Gastroesophageal sphincter (tissue), 4 donors: ENCODE measurements at regions not wholly inside any gene's neighbourhood (a gene's known extent, or its start where the extent isn't known, plus 50 kb on each side); places are given as distances from the start of the nearest gene placed in this dataset.

Source experiments
- ATAC-seq: fragments of 150-250 bp; one replicate; pipeline ENCODE4 v1.9.1; 2016; ENCODE audit warnings: mild to moderate bottlenecking, moderate library complexity
- H3K27ac ChIP-seq, 4 donors: fragments of 200-600 bp; sonication (generic) in 3 of 4; 1 replicate in 3 of 4; 2 replicates in 1 of 4; pipeline ENCODE4 v1.5.1; 2016 to 2019
- H3K27me3 ChIP-seq: fragments of 200-600 bp; sonication (generic); one replicate; pipeline ENCODE4 v1.5.1; 2019
- H3K36me3 ChIP-seq, 2 donors: fragments of 200-600 bp; sonication (generic); one replicate each; pipeline ENCODE4 v1.5.1; 2019; ENCODE audit warnings: control low read depth in 1 of 2
- H3K4me1 ChIP-seq, 3 donors: fragments of 200-600 bp; sonication (generic); 1 replicate in 2 of 3; 2 replicates in 1 of 3; pipeline ENCODE4 v1.5.1; 2016 to 2019; ENCODE audit warnings: control low read depth in 2 of 3
- H3K4me3 ChIP-seq, 2 donors: fragments of 200-600 bp; sonication (generic); one replicate each; pipeline ENCODE4 v1.5.1; 2019; ENCODE audit warnings: mild to moderate bottlenecking in 1 of 2, moderate library complexity in 1 of 2
- H3K9me3 ChIP-seq, 3 donors: fragments of 200-600 bp; sonication (generic); one replicate each; pipeline ENCODE4 v1.5.1; 2017 to 2019; ENCODE audit warnings: control low read depth in 2 of 3
- EP300 ChIP-seq: sonication (generic); formaldehyde crosslinking; IDR thresholded peaks from one replicate; pipeline ENCODE4 v1.6.1; 2017; ENCODE audit warnings: antibody characterized with exemption, mild to moderate bottlenecking
- POLR2A ChIP-seq, 2 donors: fragments of 450-650 bp; IDR thresholded peaks; one replicate each; pipeline ENCODE4 v1.6.1; 2017; ENCODE audit warnings: antibody characterized with exemption in 2 of 2, mild to moderate bottlenecking in 2 of 2, moderate library complexity in 1 of 2
- POLR2AphosphoS5 ChIP-seq: sonication (generic); formaldehyde crosslinking; IDR thresholded peaks from one replicate; pipeline ENCODE4 v1.6.1; 2017; ENCODE audit warnings: antibody characterized with exemption
- WGBS, 2 donors: methylation state at CpG; one replicate each; pipeline ENCODE4 v1.1.5; 2018; ENCODE audit warnings: low coverage in 1 of 2; 5-methylcytosine and 5-hydroxymethylcytosine counted together
- TF ChIP-seq, protein P1 (sequence below), 4 experiments: fragments of 200-600 bp in 2 of 4; fragments of 450-650 bp in 2 of 4; sonication (generic) in 1 of 4; IDR thresholded peaks; one replicate each; pipeline ENCODE4 v1.5.1; 2017 to 2019; ENCODE audit warnings: antibody characterized with exemption in 4 of 4, mild to moderate bottlenecking in 2 of 4, moderate library complexity in 2 of 4

- no peaks in the 10 kb centered on the region for H3K9me3 ChIP-seq
- TF ChIP-seq POLR2AphosphoS5 (no peak), POLR2A (IDR thresholded peaks at IDR 0.05) (no peak), EP300 (no peak)
- TF ChIP-seq, protein P1, sequence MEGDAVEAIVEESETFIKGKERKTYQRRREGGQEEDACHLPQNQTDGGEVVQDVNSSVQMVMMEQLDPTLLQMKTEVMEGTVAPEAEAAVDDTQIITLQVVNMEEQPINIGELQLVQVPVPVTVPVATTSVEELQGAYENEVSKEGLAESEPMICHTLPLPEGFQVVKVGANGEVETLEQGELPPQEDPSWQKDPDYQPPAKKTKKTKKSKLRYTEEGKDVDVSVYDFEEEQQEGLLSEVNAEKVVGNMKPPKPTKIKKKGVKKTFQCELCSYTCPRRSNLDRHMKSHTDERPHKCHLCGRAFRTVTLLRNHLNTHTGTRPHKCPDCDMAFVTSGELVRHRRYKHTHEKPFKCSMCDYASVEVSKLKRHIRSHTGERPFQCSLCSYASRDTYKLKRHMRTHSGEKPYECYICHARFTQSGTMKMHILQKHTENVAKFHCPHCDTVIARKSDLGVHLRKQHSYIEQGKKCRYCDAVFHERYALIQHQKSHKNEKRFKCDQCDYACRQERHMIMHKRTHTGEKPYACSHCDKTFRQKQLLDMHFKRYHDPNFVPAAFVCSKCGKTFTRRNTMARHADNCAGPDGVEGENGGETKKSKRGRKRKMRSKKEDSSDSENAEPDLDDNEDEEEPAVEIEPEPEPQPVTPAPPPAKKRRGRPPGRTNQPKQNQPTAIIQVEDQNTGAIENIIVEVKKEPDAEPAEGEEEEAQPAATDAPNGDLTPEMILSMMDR (IDR thresholded peaks at IDR 0.05) = no peak
- ATAC-seq = no peak
- no peaks in the 10 kb centered on the region for H3K27me3 ChIP-seq
- no peak overlapping the region for H3K27ac ChIP-seq
- no peaks in the 10 kb centered on the region for H3K4me1 ChIP-seq
- no peak overlapping the region for H3K4me3 ChIP-seq
- WGBS, 2 donors = 69 to 75% methylated on average over 2 of the region's 2 CpGs
- H3K36me3 ChIP-seq = no peaks in the 10 kb centered on the region
Measured at GRCh38 chr12:83958997-83959396, 953.6 kb downstream of the SLC6A15 start.

GRCh38 chr12:83954956-83955601 lies 957.5 kb downstream of the SLC6A15 start:
- Histone ChIP-seq H3K9me3 (peaks cover 0 to 12% (median 0%) of the 10 kb centered on the region in 3 donors), H3K27me3 (no peaks in the 10 kb centered on the region), H3K4me1 (no peaks in the 10 kb centered on the region), H3K27ac (no peak overlapping the region), H3K36me3 (no peaks in the 10 kb centered on the region), H3K4me3 (no peak overlapping the region)
- TF ChIP-seq, protein P1 (IDR thresholded peaks at IDR 0.05) = no peak
- no peak for TF ChIP-seq POLR2A (IDR thresholded peaks at IDR 0.05)
- TF ChIP-seq POLR2AphosphoS5 = no peak
- no peak for TF ChIP-seq EP300
- ATAC-seq = no peak
- 56 to 71% methylated on average over 3 of the region's 3 CpGs for WGBS, 2 donors

- TF ChIP-seq, protein P1 (IDR thresholded peaks at IDR 0.05) = no peak
- TF ChIP-seq POLR2AphosphoS5 = no peak
- no peak for TF ChIP-seq POLR2A (IDR thresholded peaks at IDR 0.05)
- TF ChIP-seq EP300 = no peak
- H3K27me3 ChIP-seq = no peaks in the 10 kb centered on the region
- 33 to 42% methylated on average over 2 of the region's 2 CpGs for WGBS, 2 donors
- H3K36me3 ChIP-seq = no peaks in the 10 kb centered on the region
- H3K9me3 ChIP-seq = peaks cover 0 to 12% (median 0%) of the 10 kb centered on the region in 3 donors
- ATAC-seq = no peak
- H3K4me3 ChIP-seq = no peak overlapping the region
- no peaks in the 10 kb centered on the region for H3K4me1 ChIP-seq
- H3K27ac ChIP-seq = no peak overlapping the region
Measured at GRCh38 chr12:83954071-83954789, 958.4 kb downstream of the SLC6A15 start.

DNA sequence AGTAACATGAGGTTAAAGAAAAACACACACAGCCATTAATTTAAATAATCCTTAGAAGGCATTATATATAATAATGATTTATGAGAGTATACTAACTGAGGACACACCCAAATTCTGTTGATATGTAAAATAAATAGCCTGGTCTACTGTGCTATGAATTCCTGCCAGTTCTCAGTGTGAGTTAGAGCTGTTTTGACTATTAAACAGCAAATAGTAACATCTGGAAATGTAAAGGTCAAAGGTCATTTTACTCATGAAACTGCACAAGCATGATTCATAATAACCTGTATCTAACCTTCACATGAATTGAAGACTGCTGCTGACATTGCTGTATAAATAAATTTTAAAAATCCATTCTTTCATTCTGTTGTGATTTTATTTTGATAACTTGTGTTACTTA lies 966.7 kb downstream of the SLC6A15 start:
- TF ChIP-seq EP300 (no peak), POLR2AphosphoS5 (no peak), POLR2A (IDR thresholded peaks at IDR 0.05) (no peak)
- TF ChIP-seq, protein P1 (IDR thresholded peaks at IDR 0.05) = no peak
- H3K4me1 ChIP-seq = no peaks in the 10 kb centered on the region
- no peaks in the 10 kb centered on the region for H3K36me3 ChIP-seq
- H3K9me3 ChIP-seq = peaks cover 0 to 7% (median 0%) of the 10 kb centered on the region in 3 donors
- H3K27me3 ChIP-seq = no peaks in the 10 kb centered on the region
- no peak overlapping the region for H3K4me3 ChIP-seq
- no peak for ATAC-seq
- H3K27ac ChIP-seq = no peak overlapping the region

DNA sequence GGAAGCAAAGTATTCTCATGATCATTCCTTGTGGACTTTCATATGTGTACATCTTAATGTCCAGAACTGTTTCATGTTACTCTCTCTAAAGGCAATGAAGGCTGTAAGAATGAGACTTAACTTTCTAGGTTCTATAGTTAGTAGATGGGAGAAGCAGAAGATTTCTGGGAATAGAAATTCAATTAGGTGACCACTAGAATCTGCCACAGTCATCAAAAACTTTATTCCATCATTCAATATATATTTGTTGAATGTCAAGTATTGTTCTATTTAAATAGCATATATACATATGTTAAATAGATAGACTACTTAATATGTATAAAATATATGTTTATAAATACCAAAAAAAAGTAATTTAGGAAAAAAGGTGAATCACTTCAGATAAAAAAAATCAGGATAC lies 972.9 kb downstream of the SLC6A15 start:
- no peaks in the 10 kb centered on the region for H3K9me3 ChIP-seq
- no peak overlapping the region for H3K27ac ChIP-seq
- TF ChIP-seq POLR2A (IDR thresholded peaks at IDR 0.05) = no peak
- TF ChIP-seq POLR2AphosphoS5 = no peak
- TF ChIP-seq, protein P1 (IDR thresholded peaks at IDR 0.05) = no peak
- TF ChIP-seq EP300 = no peak
- H3K27me3 ChIP-seq = no peaks in the 10 kb centered on the region
- H3K4me1 ChIP-seq = no peaks in the 10 kb centered on the region
- no peak for ATAC-seq
- H3K4me3 ChIP-seq = no peak overlapping the region
- no peaks in the 10 kb centered on the region for H3K36me3 ChIP-seq
